GM12878 (cell line): ENCODE measurements at regions not wholly inside any gene's neighbourhood (a gene's known extent, or its start where the extent isn't known, plus 50 kb on each side); places are given as distances from the start of the nearest gene placed in this dataset.

ENCODE experiments used
- IKZF2 ChIP-seq, 2 experiments: fragments of 450-650 bp; IDR thresholded peaks; 2 replicates each; pipeline ENCODE4 v1.6.1; 2017; ENCODE audit warnings: mild to moderate bottlenecking in 2 of 2, moderate library complexity in 2 of 2
- ZNF384 ChIP-seq: IDR thresholded peaks from 2 replicates; pipeline ENCODE4 v1.6.1; 2012; ENCODE audit warnings: low read depth, mild to moderate bottlenecking, low read length, improper control_type of control experiment, borderline replicate concordance

- no peak for TF ChIP-seq IKZF2 (IDR thresholded peaks at IDR 0.05)
- TF ChIP-seq ZNF384 = no peak
These were observed 315.9 kb downstream of the SNX13 start for GRCh38 chr7:17624379-17624778.
